ENCODE measurements at regions not wholly inside any gene's neighbourhood (a gene's known extent, or its start where the extent isn't known, plus 50 kb on each side); places are given as distances from the start of the nearest gene placed in this dataset.

GRCh38 chr6:21284706-21285105 lies 308.8 kb upstream of the SOX4 start:
- no peaks in the 10 kb centered on the region for H3K9me3 ChIP-seq (ENCODE audit: control insufficient read depth in 1 of 2, insufficient read depth in 1 of 2, low read depth in 1 of 2, low read length in 2 of 2)
- no peak overlapping the region for H3K4me2 ChIP-seq (ENCODE audit: low read length)
- no peak overlapping the region for H3K4me3 ChIP-seq (replicated peaks in 1 of 2; ENCODE audit: low read depth in 1 of 2, low read length in 2 of 2)
- ATAC-seq (no peak), DNase-seq (ENCODE audit: low read depth, low spot score) (no peak)
- BruUV-seq (replicated peaks) = no TSS peak
- H3K9me2 ChIP-seq (ENCODE audit: insufficient read depth) = no peaks in the 10 kb centered on the region
- intact Hi-C loops (cut with micrococcal nuclease) = no loop called here
- no peak overlapping the region for H2AFZ ChIP-seq (ENCODE audit: low read depth, low read length, poor library complexity, severe bottlenecking)
- no peaks in the 10 kb centered on the region for H3K27me3 ChIP-seq (ENCODE audit: insufficient read depth, low read length)
- no peak overlapping the region for H3K9ac ChIP-seq (ENCODE audit: low read length)
- RAD21 ChIA-PET (ENCODE audit: low non-redundant PET in 1 of 2, low total read pairs in 2 of 2, uncharacterized antibody in 2 of 2, unreplicated experiment in 2 of 2) = no interaction called here
- CTCF ChIA-PET = no interaction called here
- no peaks in the 10 kb centered on the region for H4K20me1 ChIP-seq (ENCODE audit: insufficient read depth)
- POLR2A ChIA-PET = no interaction called here
- H3K79me2 ChIP-seq (ENCODE audit: insufficient read depth, low read length) = no peaks in the 10 kb centered on the region
- TF ChIP-seq EZH2phosphoT487 (IDR thresholded peaks at IDR 0.05; ENCODE audit: borderline replicate concordance) (no peak), CBX3 (IDR thresholded peaks at IDR 0.05; ENCODE audit: low read depth) (no peak), JUND (IDR thresholded peaks at IDR 0.05) (no peak), EZH2 (IDR thresholded peaks at IDR 0.05) (no peak), CEBPB (IDR thresholded peaks at IDR 0.05; ENCODE audit: low read depth) (no peak), FOSL1 (IDR thresholded peaks at IDR 0.05; ENCODE audit: low read depth) (no peak), POLR2AphosphoS5 (IDR thresholded peaks at IDR 0.05; ENCODE audit: low read depth, low read length) (no peak), ELF1 (IDR thresholded peaks at IDR 0.05; ENCODE audit: borderline replicate concordance, low read depth) (no peak)
- TF ChIP-seq, protein P1, sequence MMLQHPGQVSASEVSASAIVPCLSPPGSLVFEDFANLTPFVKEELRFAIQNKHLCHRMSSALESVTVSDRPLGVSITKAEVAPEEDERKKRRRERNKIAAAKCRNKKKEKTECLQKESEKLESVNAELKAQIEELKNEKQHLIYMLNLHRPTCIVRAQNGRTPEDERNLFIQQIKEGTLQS (IDR thresholded peaks at IDR 0.05) = no peak
- H3K4me1 ChIP-seq (ENCODE audit: control insufficient read depth in 1 of 2, insufficient read depth in 2 of 2, low read length in 2 of 2) = peaks cover 0 to 7% of the 10 kb centered on the region in 2 experiments; a peak in 1 of 4 replicates
- no peak overlapping the region for H3K27ac ChIP-seq (ENCODE audit: low read depth, low read length)
- no peaks in the 10 kb centered on the region for H3K36me3 ChIP-seq (ENCODE audit: control insufficient read depth in 1 of 2, insufficient read depth in 2 of 2, low read length in 2 of 2)

- Histone ChIP-seq H2AFZ (ENCODE audit: low read depth, low read length, poor library complexity, severe bottlenecking) (no peak overlapping the region), H3K79me2 (ENCODE audit: insufficient read depth, low read length) (no peaks in the 10 kb centered on the region), H3K4me2 (ENCODE audit: low read length) (no peak overlapping the region), H3K4me3 (replicated peaks in 1 of 2; ENCODE audit: low read depth in 1 of 2, low read length in 2 of 2) (no peak overlapping the region), H3K9me2 (ENCODE audit: insufficient read depth) (no peaks in the 10 kb centered on the region), H3K27me3 (ENCODE audit: insufficient read depth, low read length) (no peaks in the 10 kb centered on the region), H4K20me1 (ENCODE audit: insufficient read depth) (no peaks in the 10 kb centered on the region), H3K27ac (ENCODE audit: low read depth, low read length) (no peak overlapping the region), H3K4me1 (ENCODE audit: control insufficient read depth in 1 of 2, insufficient read depth in 2 of 2, low read length in 2 of 2) (no peaks in the 10 kb centered on the region), H3K9ac (ENCODE audit: low read length) (no peak overlapping the region), H3K36me3 (ENCODE audit: control insufficient read depth in 1 of 2, insufficient read depth in 2 of 2, low read length in 2 of 2) (no peaks in the 10 kb centered on the region), H3K9me3 (ENCODE audit: control insufficient read depth in 1 of 2, insufficient read depth in 1 of 2, low read depth in 1 of 2, low read length in 2 of 2) (no peaks in the 10 kb centered on the region)
- BruUV-seq (replicated peaks) = no TSS peak
- ChIA-PET RAD21 (ENCODE audit: low non-redundant PET in 1 of 2, low total read pairs in 2 of 2, uncharacterized antibody in 2 of 2, unreplicated experiment in 2 of 2) (no interaction called here), CTCF (no interaction called here), POLR2A (no interaction called here)
- DNase-seq (ENCODE audit: low read depth, low spot score) (no peak), ATAC-seq (no peak)
- intact Hi-C loops (cut with micrococcal nuclease) = no loop called here
- no peak for TF ChIP-seq CEBPB (IDR thresholded peaks at IDR 0.05; ENCODE audit: low read depth)
- TF ChIP-seq, protein P2, sequence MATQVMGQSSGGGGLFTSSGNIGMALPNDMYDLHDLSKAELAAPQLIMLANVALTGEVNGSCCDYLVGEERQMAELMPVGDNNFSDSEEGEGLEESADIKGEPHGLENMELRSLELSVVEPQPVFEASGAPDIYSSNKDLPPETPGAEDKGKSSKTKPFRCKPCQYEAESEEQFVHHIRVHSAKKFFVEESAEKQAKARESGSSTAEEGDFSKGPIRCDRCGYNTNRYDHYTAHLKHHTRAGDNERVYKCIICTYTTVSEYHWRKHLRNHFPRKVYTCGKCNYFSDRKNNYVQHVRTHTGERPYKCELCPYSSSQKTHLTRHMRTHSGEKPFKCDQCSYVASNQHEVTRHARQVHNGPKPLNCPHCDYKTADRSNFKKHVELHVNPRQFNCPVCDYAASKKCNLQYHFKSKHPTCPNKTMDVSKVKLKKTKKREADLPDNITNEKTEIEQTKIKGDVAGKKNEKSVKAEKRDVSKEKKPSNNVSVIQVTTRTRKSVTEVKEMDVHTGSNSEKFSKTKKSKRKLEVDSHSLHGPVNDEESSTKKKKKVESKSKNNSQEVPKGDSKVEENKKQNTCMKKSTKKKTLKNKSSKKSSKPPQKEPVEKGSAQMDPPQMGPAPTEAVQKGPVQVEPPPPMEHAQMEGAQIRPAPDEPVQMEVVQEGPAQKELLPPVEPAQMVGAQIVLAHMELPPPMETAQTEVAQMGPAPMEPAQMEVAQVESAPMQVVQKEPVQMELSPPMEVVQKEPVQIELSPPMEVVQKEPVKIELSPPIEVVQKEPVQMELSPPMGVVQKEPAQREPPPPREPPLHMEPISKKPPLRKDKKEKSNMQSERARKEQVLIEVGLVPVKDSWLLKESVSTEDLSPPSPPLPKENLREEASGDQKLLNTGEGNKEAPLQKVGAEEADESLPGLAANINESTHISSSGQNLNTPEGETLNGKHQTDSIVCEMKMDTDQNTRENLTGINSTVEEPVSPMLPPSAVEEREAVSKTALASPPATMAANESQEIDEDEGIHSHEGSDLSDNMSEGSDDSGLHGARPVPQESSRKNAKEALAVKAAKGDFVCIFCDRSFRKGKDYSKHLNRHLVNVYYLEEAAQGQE (IDR thresholded peaks at IDR 0.05; ENCODE audit: low read depth) = no peak
- TF ChIP-seq, protein P1 (IDR thresholded peaks at IDR 0.05) = no peak
- no peak for TF ChIP-seq EZH2phosphoT487 (IDR thresholded peaks at IDR 0.05; ENCODE audit: borderline replicate concordance)
- no peak for TF ChIP-seq POLR2AphosphoS5 (IDR thresholded peaks at IDR 0.05; ENCODE audit: low read depth, low read length)
- TF ChIP-seq RAD21 (IDR thresholded peaks at IDR 0.05; ENCODE audit: low read depth) = no peak
- TF ChIP-seq SRF (IDR thresholded peaks at IDR 0.05; ENCODE audit: low read depth) = no peak
- no peak for TF ChIP-seq POLR2A (IDR thresholded peaks at IDR 0.05; ENCODE audit: borderline replicate concordance, extremely low read depth, insufficient read depth, insufficient read length)
- TF ChIP-seq, protein P3, sequence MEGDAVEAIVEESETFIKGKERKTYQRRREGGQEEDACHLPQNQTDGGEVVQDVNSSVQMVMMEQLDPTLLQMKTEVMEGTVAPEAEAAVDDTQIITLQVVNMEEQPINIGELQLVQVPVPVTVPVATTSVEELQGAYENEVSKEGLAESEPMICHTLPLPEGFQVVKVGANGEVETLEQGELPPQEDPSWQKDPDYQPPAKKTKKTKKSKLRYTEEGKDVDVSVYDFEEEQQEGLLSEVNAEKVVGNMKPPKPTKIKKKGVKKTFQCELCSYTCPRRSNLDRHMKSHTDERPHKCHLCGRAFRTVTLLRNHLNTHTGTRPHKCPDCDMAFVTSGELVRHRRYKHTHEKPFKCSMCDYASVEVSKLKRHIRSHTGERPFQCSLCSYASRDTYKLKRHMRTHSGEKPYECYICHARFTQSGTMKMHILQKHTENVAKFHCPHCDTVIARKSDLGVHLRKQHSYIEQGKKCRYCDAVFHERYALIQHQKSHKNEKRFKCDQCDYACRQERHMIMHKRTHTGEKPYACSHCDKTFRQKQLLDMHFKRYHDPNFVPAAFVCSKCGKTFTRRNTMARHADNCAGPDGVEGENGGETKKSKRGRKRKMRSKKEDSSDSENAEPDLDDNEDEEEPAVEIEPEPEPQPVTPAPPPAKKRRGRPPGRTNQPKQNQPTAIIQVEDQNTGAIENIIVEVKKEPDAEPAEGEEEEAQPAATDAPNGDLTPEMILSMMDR (IDR thresholded peaks at IDR 0.05 in 2 of 3, conservative IDR thresholded peaks at IDR 0.05 in 1 of 3; ENCODE audit: borderline replicate concordance in 1 of 3, insufficient read depth in 1 of 3, low read depth in 2 of 3, low read length in 2 of 3) = no peak
- no peak for TF ChIP-seq SP1 (IDR thresholded peaks at IDR 0.05; ENCODE audit: low read depth)
- no peak for TF ChIP-seq ELF1 (IDR thresholded peaks at IDR 0.05; ENCODE audit: borderline replicate concordance, low read depth)
- no peak for TF ChIP-seq JUND (IDR thresholded peaks at IDR 0.05)
- no peak for TF ChIP-seq EZH2 (IDR thresholded peaks at IDR 0.05)
- TF ChIP-seq EGR1 (IDR thresholded peaks at IDR 0.05; ENCODE audit: low read depth) = no peak
- no peak for TF ChIP-seq FOSL1 (IDR thresholded peaks at IDR 0.05; ENCODE audit: low read depth)
These were observed 299.4 kb upstream of the SOX4 start for GRCh38 chr6:21294144-21294543.

All from HCT116 (cell line).